ENCODE measurements at regions not wholly inside any gene's neighbourhood (a gene's known extent, or its start where the extent isn't known, plus 50 kb on each side); places are given as distances from the start of the nearest gene placed in this dataset.

DNA sequence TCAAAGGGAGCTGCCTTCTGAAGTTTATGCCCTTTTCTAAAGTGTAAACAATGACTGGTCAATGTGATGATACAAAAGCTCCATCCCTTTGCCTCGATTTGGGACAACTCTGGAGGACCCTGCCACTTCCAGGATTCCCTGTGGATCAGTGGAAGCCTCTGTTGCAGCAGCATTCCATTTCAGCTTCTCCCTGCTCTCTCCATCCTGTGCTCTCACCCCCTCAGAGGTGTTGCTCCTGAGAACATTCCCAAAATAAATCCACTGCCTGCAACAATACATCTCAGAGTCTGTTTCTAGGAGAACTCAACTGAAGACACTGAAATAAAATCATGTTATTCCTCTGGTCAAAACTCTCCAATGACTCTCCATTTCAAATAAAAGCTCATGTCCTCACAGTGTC is 263.6 kb downstream of the HACE1 start:
- TF ChIP-seq EP300 (IDR thresholded peaks at IDR 0.05; ENCODE audit: borderline replicate concordance in 1 of 2, low read depth in 1 of 2, low read length in 1 of 2) (no peak), SMC3 (IDR thresholded peaks at IDR 0.05; ENCODE audit: low read depth, low read length) (no peak), POLR2AphosphoS5 (IDR thresholded peaks at IDR 0.05; ENCODE audit: low read depth, low read length) (no peak), TEAD4 (IDR thresholded peaks at IDR 0.05; ENCODE audit: borderline replicate concordance, insufficient read depth) (no peak)
- TF ChIP-seq, protein P1, sequence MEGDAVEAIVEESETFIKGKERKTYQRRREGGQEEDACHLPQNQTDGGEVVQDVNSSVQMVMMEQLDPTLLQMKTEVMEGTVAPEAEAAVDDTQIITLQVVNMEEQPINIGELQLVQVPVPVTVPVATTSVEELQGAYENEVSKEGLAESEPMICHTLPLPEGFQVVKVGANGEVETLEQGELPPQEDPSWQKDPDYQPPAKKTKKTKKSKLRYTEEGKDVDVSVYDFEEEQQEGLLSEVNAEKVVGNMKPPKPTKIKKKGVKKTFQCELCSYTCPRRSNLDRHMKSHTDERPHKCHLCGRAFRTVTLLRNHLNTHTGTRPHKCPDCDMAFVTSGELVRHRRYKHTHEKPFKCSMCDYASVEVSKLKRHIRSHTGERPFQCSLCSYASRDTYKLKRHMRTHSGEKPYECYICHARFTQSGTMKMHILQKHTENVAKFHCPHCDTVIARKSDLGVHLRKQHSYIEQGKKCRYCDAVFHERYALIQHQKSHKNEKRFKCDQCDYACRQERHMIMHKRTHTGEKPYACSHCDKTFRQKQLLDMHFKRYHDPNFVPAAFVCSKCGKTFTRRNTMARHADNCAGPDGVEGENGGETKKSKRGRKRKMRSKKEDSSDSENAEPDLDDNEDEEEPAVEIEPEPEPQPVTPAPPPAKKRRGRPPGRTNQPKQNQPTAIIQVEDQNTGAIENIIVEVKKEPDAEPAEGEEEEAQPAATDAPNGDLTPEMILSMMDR (IDR thresholded peaks at IDR 0.05), result no peak
